ENCODE measurements at regions not wholly inside any gene's neighbourhood (a gene's known extent, or its start where the extent isn't known, plus 50 kb on each side); places are given as distances from the start of the nearest gene placed in this dataset.

DNA sequence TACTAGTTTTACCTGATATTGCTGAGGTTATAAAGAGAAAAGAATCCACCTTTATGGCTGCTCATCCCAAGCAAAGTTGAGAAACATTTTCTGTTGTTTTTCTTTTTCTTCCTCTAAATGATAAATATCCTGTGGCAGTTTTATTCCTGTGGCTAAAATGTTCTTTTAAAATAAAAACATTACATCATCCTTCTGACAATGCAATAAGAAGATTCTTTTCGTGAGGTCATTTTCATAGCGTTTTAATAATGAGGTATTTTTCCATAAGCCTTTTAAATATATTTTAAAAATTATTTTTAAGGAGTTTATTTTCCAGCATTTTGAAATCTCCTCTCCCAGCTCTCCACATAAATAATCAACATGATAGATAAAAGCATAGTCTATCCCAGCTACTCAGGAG is 52.8 kb upstream of the EPB41L3 start:
- TF ChIP-seq, protein P1, sequence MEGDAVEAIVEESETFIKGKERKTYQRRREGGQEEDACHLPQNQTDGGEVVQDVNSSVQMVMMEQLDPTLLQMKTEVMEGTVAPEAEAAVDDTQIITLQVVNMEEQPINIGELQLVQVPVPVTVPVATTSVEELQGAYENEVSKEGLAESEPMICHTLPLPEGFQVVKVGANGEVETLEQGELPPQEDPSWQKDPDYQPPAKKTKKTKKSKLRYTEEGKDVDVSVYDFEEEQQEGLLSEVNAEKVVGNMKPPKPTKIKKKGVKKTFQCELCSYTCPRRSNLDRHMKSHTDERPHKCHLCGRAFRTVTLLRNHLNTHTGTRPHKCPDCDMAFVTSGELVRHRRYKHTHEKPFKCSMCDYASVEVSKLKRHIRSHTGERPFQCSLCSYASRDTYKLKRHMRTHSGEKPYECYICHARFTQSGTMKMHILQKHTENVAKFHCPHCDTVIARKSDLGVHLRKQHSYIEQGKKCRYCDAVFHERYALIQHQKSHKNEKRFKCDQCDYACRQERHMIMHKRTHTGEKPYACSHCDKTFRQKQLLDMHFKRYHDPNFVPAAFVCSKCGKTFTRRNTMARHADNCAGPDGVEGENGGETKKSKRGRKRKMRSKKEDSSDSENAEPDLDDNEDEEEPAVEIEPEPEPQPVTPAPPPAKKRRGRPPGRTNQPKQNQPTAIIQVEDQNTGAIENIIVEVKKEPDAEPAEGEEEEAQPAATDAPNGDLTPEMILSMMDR (IDR thresholded peaks at IDR 0.05), result no peak
- TF ChIP-seq POLR2A (IDR thresholded peaks at IDR 0.05), result no peak
- no peak for TF ChIP-seq EP300 (IDR thresholded peaks at IDR 0.05)

All from tibial nerve (tissue), 4 donors.